ENCODE measurements at regions not wholly inside any gene's neighbourhood (a gene's known extent, or its start where the extent isn't known, plus 50 kb on each side); places are given as distances from the start of the nearest gene placed in this dataset.
"Not testable (repeated sequence)": the region's sequence is repeated elsewhere in the genome, so short reads cannot be mapped to it uniquely, and the experiment has no call there.

GRCh38 chr2:179332903-179333302 is 68.3 kb upstream of the SESTD1 start:
- no peak for TF ChIP-seq POLR2A (IDR thresholded peaks at IDR 0.05)
- no peak for TF ChIP-seq POLR2AphosphoS5 (IDR thresholded peaks at IDR 0.05)
- no peak for TF ChIP-seq CTCF (IDR thresholded peaks at IDR 0.05)
- Histone ChIP-seq H3K4me1 (no peaks in the 10 kb centered on the region), H3K4me3 (no peak overlapping the region), H3K27ac (no peak overlapping the region), H3K9me3 (no peaks in the 10 kb centered on the region), H3K36me3 (no peaks in the 10 kb centered on the region), H3K27me3 (no peaks in the 10 kb centered on the region)
- intact Hi-C loops (cut with DNase I; ENCODE audit: low total_unique reads): no loop called here
- no peak for DNase-seq (ENCODE audit: low spot score in 2 of 2)

GRCh38 chr2:179331061-179331460 is 66.4 kb upstream of the SESTD1 start:
- H3K4me1 ChIP-seq: no peaks in the 10 kb centered on the region
- no peak overlapping the region for H3K27ac ChIP-seq
- TF ChIP-seq POLR2AphosphoS5 (IDR thresholded peaks at IDR 0.05) (no peak), CTCF (IDR thresholded peaks at IDR 0.05) (no peak), POLR2A (IDR thresholded peaks at IDR 0.05) (no peak)
- H3K9me3 ChIP-seq: no peaks in the 10 kb centered on the region
- no peaks in the 10 kb centered on the region for H3K27me3 ChIP-seq
- H3K36me3 ChIP-seq: no peaks in the 10 kb centered on the region
- intact Hi-C loops (cut with DNase I; ENCODE audit: low total_unique reads): no loop called here
- no peak overlapping the region for H3K4me3 ChIP-seq
- DNase-seq (ENCODE audit: low spot score in 2 of 2): no peak

- intact Hi-C loops (cut with DNase I; ENCODE audit: low total_unique reads): no loop called here
- Histone ChIP-seq H3K27me3 (no peaks in the 10 kb centered on the region), H3K27ac (no peak overlapping the region), H3K4me1 (no peaks in the 10 kb centered on the region), H3K9me3 (no peaks in the 10 kb centered on the region), H3K36me3 (no peaks in the 10 kb centered on the region), H3K4me3 (no peak overlapping the region)
- TF ChIP-seq POLR2AphosphoS5 (IDR thresholded peaks at IDR 0.05) (no peak), CTCF (IDR thresholded peaks at IDR 0.05) (no peak)
- DNase-seq (ENCODE audit: low spot score in 2 of 2): no peak
Measured at GRCh38 chr2:179322289-179322688, 57.7 kb upstream of the SESTD1 start.

GRCh38 chr2:179321034-179321433 is 56.4 kb upstream of the SESTD1 start:
- H3K9me3 ChIP-seq; H3K4me3 ChIP-seq; H3K36me3 ChIP-seq; H3K4me1 ChIP-seq; intact Hi-C loops (cut with DNase I; ENCODE audit: low total_unique reads); H3K27ac ChIP-seq; DNase-seq (ENCODE audit: low spot score in 2 of 2); H3K27me3 ChIP-seq: not testable (repeated sequence)

GRCh38 chr2:179314729-179315128 is 50.1 kb upstream of the SESTD1 start:
- intact Hi-C loops (cut with DNase I; ENCODE audit: low total_unique reads); H3K4me1 ChIP-seq; H3K27ac ChIP-seq; H3K9me3 ChIP-seq; H3K36me3 ChIP-seq; H3K27me3 ChIP-seq; DNase-seq (ENCODE audit: low spot score in 2 of 2); H3K4me3 ChIP-seq: not testable (repeated sequence)
